Omental fat pad (tissue), 3 donors: ENCODE measurements at regions not wholly inside any gene's neighbourhood (a gene's known extent, or its start where the extent isn't known, plus 50 kb on each side); places are given as distances from the start of the nearest gene placed in this dataset.
"Not testable (repeated sequence)": the region's sequence is repeated elsewhere in the genome, so short reads cannot be mapped to it uniquely, and the experiment has no call there.

Experiments
- ATAC-seq: fragments of 150-250 bp; one replicate; pipeline ENCODE4 v1.9.1; 2016; ENCODE audit warnings: mild to moderate bottlenecking, moderate library complexity; ENCODE audit not compliant: low FRiP score
- DNase-seq: peaks from one replicate; pipeline ENCODE4 v3.0.0-alpha.2; 2019; ENCODE audit warnings: low spot score
- TF ChIP-seq, protein P1 (sequence below), 3 donors: fragments of 450-650 bp; IDR thresholded peaks; one replicate each; pipeline ENCODE4 v1.5.1; 2016 to 2017; ENCODE audit warnings: antibody characterized with exemption in 3 of 3, mild to moderate bottlenecking in 3 of 3, moderate library complexity in 2 of 3

DNA sequence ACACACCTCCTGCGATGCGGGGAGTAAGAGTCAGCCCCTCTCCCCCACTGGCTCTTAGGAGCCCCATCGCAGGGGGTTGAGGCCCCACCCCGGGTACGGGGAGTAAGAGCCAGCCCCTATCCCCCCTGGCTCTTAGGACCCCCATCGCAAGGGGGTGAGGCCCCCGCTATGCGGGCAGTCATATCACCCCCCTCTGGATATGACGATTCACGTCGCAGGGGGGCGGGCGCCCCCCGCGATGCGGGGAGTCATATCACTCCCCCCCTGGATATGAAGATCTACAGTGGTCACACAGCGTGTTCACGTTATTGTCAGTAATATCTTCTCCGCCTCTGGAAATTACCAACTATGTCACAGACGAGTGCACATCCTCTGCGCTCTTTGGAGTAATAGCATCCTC, 61.1 kb downstream of the DEFB131A start:
- not testable (repeated sequence) for ATAC-seq

DNA sequence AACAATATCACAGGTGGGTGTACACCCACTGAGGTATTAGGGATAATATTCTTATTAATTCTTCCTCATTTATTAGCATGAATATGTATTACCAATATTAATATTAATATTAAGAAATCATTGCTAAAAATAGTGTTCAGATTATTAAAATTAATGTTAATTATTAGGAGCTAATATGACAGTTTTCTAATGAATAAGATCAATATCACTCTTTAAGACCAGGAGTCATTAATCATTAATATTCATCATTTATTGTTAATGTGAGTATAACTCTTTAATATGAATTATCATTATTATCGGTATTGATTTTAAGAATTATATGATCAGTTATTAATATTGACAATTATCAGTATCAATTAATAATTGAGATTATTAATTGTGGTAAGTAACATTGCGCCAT, 62.5 kb downstream of the DEFB131A start:
- ATAC-seq, DNase-seq: not testable (repeated sequence)

More for the DNA sequence above, 61.1 kb downstream of the DEFB131A start:
- DNase-seq, result not testable (repeated sequence)

DNA sequence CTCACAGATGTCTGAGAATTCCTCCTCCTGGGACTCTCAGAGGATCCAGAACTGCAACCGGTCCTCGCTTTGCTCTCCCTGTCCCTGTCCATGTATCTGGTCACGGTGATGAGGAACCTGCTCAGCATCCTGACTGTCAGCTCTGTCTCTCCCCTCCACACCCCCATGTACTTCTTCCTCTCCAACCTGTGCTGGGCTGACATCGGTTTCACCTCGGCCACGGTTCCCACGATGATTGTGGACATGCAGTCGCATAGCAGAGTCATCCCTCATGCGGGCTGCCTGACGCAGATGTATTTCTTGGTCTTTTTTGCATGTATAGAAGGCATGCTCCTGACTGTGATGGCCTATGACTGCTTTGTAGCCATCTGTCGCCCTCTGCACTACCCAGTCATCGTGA, 68.7 kb downstream of the DEFB131A start:
- DNase-seq, result not testable (repeated sequence)

DNA sequence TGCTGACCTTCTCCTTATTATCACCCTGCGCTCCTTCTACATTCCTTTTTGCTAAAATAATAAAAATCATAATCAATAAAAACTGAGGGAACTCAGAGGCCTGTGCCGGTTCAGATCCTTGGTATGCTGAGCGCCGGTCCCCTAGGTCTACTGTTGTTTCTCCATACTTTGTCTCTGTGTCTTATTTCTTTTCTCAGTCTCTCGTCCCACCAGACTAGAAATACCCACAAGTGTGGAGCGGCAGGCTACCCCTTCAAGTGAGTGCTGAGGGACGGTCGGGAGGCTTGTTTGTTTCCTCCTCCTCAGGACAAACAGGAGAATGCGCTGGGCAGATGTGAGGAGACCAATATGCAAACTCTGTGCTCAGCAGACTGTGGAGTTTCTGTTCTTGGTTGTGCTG, 75.4 kb downstream of the DEFB131A start:
- DNase-seq, ATAC-seq: not testable (repeated sequence)

More for the DNA sequence above, 68.7 kb downstream of the DEFB131A start:
- ATAC-seq, result not testable (repeated sequence)

DNA sequence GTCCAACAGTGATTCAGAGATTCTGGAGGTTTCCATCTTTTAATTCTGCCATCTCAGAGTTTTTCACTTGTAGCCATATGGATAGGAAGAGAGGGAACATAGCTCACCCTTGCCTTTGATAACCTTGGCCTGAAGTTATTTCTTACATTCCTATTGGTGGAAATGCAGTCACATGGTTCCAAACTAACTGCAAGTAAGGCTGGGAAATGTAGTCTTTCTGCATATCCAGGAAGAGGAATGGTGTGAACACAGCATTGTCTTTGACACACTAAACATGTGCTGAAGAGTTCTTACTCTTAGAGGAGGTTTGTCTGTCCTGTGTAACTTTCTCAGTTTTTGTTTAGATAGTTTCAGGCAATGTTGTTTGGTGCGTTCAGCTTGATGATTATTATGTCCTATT, 78.7 kb downstream of the DEFB131A start:
- not testable (repeated sequence) for ATAC-seq, DNase-seq

DNA sequence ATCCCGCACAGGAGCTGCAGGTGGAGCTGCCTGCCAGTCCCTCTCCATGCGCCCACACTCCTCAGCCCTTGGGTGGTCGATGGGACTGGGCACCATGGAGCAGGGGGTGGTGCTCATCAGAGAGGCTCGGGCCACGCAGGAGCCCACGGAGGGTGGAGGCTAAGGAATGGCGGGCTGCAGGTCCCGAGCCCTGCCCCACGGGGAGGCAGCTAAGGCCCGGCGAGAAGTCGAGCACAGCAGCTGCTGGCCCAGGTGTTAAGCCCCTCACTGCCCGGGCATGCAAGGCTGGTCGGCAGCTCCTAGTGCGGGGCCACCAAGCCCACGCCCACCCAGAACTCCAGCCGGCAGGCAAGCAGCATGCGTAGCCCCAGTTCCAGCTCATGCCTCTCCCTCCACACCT, 80.2 kb downstream of the DEFB131A start:
- ATAC-seq, DNase-seq: not testable (repeated sequence)

DNA sequence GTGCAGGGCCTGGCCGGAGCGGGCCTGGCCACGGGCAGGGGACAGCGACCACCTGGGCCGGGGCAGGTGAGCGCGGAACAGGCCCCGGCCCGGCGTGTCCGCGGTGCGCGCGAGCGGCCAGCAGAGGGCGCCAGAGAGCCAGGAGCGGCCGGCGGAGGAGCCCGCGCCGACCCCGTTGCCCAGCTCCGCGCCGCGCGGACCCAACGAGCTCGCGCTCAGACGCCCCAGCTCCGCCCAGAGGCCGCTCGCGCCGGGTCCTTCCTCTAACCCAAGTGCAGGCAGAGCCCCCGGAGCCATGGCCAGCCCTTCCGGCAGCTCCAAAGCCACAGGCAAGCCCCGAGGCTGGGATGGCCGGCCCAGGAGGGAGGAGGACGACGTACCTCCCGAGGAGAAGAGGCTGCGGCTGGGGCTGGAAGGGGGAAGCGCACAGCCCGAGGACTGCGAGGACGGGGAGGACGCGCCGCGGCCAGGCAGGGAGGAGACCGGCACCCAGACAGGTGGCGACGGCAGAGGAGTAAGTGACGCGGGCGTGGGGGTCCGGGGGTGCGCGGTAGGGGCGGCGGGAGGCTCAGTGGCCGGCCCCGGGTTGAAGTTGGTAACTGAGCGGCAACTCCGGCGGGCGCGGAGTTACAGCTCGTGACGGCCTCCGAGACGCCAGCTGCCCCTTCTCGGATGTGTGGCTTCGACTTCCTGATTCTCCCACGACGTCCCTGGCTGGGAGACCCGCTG, 88.1 kb downstream of the DEFB131A start:
- TF ChIP-seq, protein P1, sequence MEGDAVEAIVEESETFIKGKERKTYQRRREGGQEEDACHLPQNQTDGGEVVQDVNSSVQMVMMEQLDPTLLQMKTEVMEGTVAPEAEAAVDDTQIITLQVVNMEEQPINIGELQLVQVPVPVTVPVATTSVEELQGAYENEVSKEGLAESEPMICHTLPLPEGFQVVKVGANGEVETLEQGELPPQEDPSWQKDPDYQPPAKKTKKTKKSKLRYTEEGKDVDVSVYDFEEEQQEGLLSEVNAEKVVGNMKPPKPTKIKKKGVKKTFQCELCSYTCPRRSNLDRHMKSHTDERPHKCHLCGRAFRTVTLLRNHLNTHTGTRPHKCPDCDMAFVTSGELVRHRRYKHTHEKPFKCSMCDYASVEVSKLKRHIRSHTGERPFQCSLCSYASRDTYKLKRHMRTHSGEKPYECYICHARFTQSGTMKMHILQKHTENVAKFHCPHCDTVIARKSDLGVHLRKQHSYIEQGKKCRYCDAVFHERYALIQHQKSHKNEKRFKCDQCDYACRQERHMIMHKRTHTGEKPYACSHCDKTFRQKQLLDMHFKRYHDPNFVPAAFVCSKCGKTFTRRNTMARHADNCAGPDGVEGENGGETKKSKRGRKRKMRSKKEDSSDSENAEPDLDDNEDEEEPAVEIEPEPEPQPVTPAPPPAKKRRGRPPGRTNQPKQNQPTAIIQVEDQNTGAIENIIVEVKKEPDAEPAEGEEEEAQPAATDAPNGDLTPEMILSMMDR (IDR thresholded peaks at IDR 0.05), result peak in 1 of 3 donors; percentile 78
- DNase-seq, result peak; percentile 44
- ATAC-seq, result not testable (repeated sequence)

DNA sequence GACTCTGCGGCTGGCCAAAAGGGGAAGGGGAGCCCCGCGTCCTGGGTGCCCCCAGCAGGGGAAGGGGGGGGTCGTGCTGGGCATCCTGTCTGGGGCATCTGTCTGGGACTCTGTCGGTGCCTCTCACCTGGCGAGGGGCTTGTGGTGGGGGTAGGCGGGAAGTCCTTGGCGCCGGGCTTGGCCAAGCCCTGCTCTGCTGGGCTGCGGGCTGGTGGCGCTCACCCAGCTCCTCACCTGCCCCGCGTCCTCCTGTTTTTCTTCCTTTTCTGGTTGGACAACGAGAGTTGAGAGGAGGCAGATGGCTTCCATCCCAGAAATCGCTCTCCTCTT, 88.6 kb downstream of the DEFB131A start:
- not testable (repeated sequence) for DNase-seq, ATAC-seq

DNA sequence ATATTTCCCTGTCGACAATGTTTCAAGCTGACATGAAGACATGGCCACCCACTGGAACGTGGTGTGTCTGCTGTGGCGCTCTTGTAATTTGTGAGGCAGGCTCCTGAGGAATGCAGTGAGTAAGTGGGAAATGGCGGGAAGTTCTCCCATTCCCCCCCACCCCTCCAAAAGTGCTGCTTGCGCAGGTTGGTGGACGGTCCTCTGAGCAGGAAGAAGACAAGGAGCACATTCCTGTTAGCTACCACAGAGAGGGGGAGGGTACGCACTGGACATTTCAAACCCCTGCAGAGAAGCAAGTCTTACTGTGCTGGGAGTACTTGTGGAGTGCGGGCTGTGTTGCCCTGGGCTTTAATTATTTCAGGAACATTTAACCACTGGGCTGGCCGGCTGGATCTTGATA, 92.9 kb downstream of the DEFB131A start:
- not testable (repeated sequence) for DNase-seq, ATAC-seq

DNA sequence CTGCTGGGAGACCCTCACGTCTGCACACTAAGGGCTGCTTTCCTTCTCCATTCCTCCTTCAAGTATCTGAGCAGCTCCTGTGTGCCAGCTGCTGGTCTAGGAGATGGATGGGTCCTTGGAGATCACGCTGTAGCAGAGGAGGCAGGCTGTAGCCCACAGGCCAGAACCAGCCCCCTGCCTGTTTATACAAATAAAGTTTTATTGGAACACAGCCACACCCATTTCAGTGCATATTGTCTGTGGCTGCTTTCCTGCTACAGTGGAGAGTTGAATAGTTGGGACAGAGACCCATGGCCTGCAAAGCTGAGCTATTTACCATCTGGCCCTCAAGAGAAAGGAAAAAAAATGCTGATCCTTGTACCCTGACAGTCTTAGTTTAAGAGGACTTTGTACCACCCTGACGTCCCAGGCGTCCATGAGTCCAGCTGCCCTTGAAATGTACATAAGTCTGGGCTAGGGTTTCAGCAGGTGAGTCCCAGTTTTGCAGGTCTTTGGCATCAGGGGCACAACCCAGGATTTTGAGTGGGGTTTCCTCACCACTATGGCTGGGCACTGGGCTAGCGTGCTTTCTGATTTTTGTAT, 95.8 kb downstream of the DEFB131A start:
- not testable (repeated sequence) for DNase-seq, ATAC-seq

DNA sequence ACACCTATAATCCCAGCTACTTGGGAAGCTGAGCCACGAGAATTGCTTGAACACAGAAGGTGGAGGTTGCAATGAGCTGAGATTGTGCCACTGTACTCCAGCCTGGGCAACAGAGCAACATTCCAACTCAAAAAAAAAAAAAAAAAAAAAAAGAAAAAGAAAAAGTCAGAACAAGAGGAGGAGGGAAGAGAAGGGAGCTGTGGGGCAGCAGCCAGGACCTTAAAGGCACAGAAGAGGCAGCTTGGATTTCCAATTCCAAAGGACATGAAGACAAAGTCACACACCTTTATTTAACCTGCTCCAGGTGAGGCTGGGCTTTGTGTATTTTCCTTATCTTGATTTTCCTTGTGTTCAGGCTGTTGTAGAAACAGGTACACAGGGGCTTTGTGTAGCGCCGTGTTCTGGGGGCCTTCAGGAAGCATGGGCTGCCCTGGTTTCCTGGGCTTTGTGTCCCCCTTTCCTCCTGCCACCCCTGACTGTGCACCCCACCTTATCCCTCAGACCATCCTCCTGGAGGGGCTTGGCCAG, 97.2 kb downstream of the DEFB131A start:
- ATAC-seq, DNase-seq: not testable (repeated sequence)

DNA sequence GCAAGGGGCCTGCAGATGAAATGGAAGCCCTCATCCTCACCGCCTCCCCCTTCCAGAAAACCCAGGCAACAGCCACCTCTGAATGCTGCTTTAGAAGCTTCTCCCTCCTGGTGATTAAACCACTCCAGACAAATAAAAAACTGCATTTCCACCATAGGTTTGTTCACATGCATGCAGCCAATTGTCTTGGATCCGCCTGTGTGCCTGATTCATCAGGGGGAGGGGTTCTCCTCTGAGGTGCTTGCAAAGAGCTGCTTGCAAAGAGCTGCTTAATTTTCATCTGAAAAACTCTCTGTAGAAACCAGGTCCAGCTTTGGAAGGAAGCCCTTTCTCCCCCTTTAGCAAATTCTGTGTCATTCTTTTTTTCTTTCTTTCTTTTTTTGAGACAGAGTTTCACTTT, 100.6 kb downstream of the DEFB131A start:
- not testable (repeated sequence) for DNase-seq, ATAC-seq

DNA sequence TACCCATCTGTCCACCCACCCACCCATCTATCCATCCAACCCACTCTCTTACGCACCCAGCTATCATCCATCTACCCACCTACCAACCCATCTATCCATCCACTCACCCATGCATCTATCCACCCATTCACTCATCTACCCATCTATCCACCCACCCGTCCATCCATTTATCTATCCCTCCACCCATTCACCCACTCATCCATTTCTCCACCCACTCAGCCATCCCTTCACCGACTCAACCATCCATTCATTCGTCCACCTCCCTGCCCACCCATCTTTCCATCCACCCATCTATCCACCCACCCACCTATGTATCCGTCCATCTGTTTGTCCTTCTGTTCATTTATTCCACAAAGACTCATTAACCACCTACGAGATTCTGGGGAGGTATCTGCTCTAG, 103.3 kb downstream of the DEFB131A start:
- DNase-seq, ATAC-seq: not testable (repeated sequence)

DNA sequence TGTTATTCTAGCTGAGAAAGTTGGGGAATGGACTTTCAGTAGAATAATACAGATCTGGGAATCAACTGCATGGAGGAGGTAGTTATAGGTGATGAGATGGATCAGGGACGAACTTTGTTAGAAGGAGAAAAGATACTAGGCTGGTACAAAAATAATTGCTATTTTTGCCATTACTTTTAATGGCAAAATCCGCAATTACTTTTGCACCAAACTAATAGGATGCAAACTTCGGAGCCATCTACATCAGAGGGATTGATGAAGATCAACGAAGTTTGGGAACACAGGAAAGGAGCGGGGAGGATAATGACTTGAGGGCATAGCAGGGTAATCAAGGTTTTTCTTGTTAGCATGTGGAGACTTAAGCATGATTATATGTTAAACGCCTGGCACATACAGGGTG, 111.9 kb downstream of the DEFB131A start:
- not testable (repeated sequence) for DNase-seq, ATAC-seq

DNA sequence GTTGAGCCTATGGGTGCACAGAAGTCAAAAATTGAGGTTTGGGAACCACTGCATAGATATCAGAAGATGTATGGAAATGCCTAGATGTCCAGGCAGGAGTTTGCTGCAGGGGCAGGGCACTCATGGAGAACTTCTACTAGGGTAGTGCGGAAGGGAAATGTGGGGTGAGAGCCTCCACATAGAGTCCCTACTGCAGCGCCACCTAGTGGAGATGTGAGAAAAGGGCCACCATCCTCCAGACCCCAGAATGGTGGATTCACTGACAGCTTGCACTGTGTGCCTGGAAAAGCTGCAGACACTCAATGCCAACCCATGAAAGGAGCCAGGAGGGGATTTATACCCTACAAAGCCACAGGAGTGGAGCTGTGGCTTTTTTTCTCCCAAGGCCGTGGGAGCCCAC, 133.7 kb downstream of the DEFB131A start:
- not testable (repeated sequence) for ATAC-seq, DNase-seq

DNA sequence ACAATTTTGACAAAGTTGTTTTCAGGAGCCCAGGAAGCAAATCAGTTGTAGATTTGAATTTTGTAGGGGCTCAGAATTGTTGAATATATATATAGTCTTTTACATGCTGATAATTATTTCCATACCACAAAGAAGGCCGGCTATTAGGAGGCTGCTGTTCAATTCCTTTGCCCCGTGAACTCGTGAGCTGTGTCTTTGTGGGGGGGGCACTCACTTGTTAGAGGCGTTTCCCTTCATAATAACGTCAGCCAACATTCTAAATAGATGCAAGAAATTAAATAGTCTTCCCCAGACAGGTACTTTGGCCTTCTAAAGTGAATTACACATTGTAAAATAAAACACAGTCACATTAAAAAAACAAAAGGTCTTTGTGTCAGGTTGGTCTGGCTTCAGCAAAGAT, 138.7 kb downstream of the DEFB131A start:
- DNase-seq, ATAC-seq: not testable (repeated sequence)
